Left kidney (tissue), 1 donor: ENCODE measurements at regions not wholly inside any gene's neighbourhood (a gene's known extent, or its start where the extent isn't known, plus 50 kb on each side); places are given as distances from the start of the nearest gene placed in this dataset.
"Not testable (repeated sequence)": the region's sequence is repeated elsewhere in the genome, so short reads cannot be mapped to it uniquely, and the experiment has no call there.

ENCODE experiments used
- DNase-seq: peaks from one replicate; pipeline ENCODE4 v3.0.0-alpha.2; 2013

GRCh38 chr5:44252545-44252944 is 136.7 kb downstream of the FGF10 start:
- no peak for DNase-seq

- DNase-seq: no peak
These were observed 142.2 kb downstream of the FGF10 start for GRCh38 chr5:44246986-44247385.

- DNase-seq: no peak
These were observed 143.3 kb downstream of the FGF10 start for GRCh38 chr5:44245935-44246334.

- no peak for DNase-seq
These were observed 146.4 kb downstream of the FGF10 start for GRCh38 chr5:44242791-44243190.

GRCh38 chr5:44236040-44236439 is 153.2 kb downstream of the FGF10 start:
- DNase-seq: no peak

GRCh38 chr5:44233691-44234090 is 155.5 kb downstream of the FGF10 start:
- DNase-seq: no peak

GRCh38 chr5:44225231-44226160 is 163.7 kb downstream of the FGF10 start:
- DNase-seq: peak; percentile 1

GRCh38 chr5:44199408-44199807 is 189.8 kb downstream of the FGF10 start:
- DNase-seq: no peak

GRCh38 chr5:44189255-44189654 is 200.0 kb downstream of the FGF10 start:
- DNase-seq: no peak

GRCh38 chr5:44187973-44188372 is 201.2 kb downstream of the FGF10 start:
- no peak for DNase-seq

GRCh38 chr5:44183753-44184152 is 205.5 kb downstream of the FGF10 start:
- no peak for DNase-seq

GRCh38 chr5:44183312-44183711 is 205.9 kb downstream of the FGF10 start:
- no peak for DNase-seq

GRCh38 chr5:44178414-44178813 is 210.8 kb downstream of the FGF10 start:
- DNase-seq: no peak

- no peak for DNase-seq
These were observed 221.7 kb downstream of the FGF10 start for GRCh38 chr5:44167540-44167939.

GRCh38 chr5:44160369-44160768 is 228.9 kb downstream of the FGF10 start:
- DNase-seq: no peak

- no peak for DNase-seq
These were observed 239.0 kb downstream of the FGF10 start for GRCh38 chr5:44150075-44150723.

- DNase-seq: not testable (repeated sequence)
These were observed 271.3 kb downstream of the FGF10 start for GRCh38 chr5:44117947-44118346.

GRCh38 chr5:44108232-44108631 is 281.0 kb downstream of the FGF10 start:
- DNase-seq: not testable (repeated sequence)

- no peak for DNase-seq
These were observed 289.6 kb downstream of the FGF10 start for GRCh38 chr5:44099643-44100042.

GRCh38 chr5:44089424-44090144 is 299.6 kb downstream of the FGF10 start:
- peak; percentile 18 for DNase-seq

GRCh38 chr5:44085083-44085482 is 304.1 kb downstream of the FGF10 start:
- no peak for DNase-seq

- not testable (repeated sequence) for DNase-seq
These were observed 314.7 kb downstream of the FGF10 start for GRCh38 chr5:44074547-44074946.

GRCh38 chr5:44051591-44051990 is 337.6 kb downstream of the FGF10 start:
- DNase-seq: no peak
